Breast epithelium (tissue), 3 donors: ENCODE measurements at regions not wholly inside any gene's neighbourhood (a gene's known extent, or its start where the extent isn't known, plus 50 kb on each side); places are given as distances from the start of the nearest gene placed in this dataset.

Source experiments
- POLR2A ChIP-seq: fragments of 450-650 bp; IDR thresholded peaks from one replicate; pipeline ENCODE4 v1.6.1; 2016; ENCODE audit warnings: antibody characterized with exemption, mild to moderate bottlenecking, moderate library complexity
- POLR2AphosphoS5 ChIP-seq, 3 donors: sonication (generic); formaldehyde crosslinking; IDR thresholded peaks; one replicate each; pipeline ENCODE4 v1.6.1; 2017; ENCODE audit warnings: antibody characterized with exemption in 3 of 3
- TF ChIP-seq, protein P1 (sequence below), 3 donors: fragments of 450-650 bp; IDR thresholded peaks; one replicate each; pipeline ENCODE4 v1.5.1; 2016 to 2017; ENCODE audit warnings: antibody characterized with exemption in 3 of 3, mild to moderate bottlenecking in 3 of 3, moderate library complexity in 3 of 3

- TF ChIP-seq POLR2A (no peak), POLR2AphosphoS5 (IDR thresholded peaks at IDR 0.05) (no peak)
- TF ChIP-seq, protein P1, sequence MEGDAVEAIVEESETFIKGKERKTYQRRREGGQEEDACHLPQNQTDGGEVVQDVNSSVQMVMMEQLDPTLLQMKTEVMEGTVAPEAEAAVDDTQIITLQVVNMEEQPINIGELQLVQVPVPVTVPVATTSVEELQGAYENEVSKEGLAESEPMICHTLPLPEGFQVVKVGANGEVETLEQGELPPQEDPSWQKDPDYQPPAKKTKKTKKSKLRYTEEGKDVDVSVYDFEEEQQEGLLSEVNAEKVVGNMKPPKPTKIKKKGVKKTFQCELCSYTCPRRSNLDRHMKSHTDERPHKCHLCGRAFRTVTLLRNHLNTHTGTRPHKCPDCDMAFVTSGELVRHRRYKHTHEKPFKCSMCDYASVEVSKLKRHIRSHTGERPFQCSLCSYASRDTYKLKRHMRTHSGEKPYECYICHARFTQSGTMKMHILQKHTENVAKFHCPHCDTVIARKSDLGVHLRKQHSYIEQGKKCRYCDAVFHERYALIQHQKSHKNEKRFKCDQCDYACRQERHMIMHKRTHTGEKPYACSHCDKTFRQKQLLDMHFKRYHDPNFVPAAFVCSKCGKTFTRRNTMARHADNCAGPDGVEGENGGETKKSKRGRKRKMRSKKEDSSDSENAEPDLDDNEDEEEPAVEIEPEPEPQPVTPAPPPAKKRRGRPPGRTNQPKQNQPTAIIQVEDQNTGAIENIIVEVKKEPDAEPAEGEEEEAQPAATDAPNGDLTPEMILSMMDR (IDR thresholded peaks at IDR 0.05), result no peak
Observed at GRCh38 chr3:1848935-1849334, 249.7 kb upstream of the CNTN4 start.
